ENCODE measurements at regions not wholly inside any gene's neighbourhood (a gene's known extent, or its start where the extent isn't known, plus 50 kb on each side); places are given as distances from the start of the nearest gene placed in this dataset.
"Not testable (repeated sequence)": the region's sequence is repeated elsewhere in the genome, so short reads cannot be mapped to it uniquely, and the experiment has no call there.

DNA sequence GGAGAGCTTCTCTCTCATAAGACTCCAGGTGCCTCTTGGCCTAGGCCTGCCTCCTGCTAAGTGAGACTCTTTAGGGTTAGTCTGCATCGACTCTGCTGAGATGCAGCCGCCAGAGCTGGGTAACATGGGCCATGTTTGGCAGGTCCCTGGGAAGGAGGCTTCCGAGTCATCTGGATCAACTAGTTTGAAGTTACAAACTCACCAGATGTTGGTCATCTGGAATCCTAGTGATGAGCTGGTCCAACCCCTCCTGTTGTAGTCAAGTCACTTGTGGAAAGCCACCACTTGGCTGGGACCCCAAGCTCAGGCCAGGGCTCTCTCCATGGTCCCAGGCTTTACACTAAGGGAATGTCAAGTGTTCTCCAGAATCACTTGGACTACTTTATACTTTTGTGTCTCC is 143.4 kb downstream of the ADRA2C start:
- DNase-seq; intact Hi-C loops (cut with DNase I): not testable (repeated sequence)

DNA sequence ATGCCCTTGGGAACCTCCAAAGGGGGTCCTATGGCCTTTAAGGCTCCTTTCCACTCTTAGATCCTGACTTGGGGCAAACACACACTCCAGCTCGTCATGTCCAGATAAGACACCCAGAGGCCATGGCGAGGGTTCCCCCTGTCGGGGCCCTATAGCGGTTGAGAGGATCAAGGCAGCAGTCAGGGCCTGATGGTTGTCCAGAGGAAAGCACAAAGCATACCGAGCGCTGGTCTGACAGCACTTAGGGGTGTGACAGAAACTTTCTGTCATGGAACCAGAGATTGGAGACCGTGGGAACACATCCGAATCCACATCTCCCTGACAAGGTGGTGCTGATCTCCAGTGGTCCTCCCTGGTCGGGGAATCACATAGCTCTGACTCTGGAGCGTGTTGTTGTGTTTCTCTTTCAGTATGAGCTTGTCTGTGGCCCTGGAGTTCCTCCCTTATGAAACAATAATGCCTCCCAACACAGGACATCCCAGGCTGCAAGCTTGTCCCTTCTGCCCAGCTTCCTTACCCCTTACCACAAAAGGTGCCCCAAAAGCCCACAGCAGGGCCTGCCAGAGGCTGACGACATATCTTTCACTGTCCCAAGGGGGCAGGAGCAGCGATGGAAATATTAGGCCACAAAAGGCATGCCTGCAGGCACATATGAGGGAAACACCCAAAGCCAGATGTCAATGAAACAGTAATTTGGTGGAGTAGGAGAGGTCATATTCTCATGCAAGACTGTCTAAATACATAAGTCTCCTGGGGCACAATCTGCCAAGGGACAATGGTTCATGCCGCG is 144.2 kb downstream of the ADRA2C start:
- intact Hi-C loops (cut with DNase I); DNase-seq: not testable (repeated sequence)

DNA sequence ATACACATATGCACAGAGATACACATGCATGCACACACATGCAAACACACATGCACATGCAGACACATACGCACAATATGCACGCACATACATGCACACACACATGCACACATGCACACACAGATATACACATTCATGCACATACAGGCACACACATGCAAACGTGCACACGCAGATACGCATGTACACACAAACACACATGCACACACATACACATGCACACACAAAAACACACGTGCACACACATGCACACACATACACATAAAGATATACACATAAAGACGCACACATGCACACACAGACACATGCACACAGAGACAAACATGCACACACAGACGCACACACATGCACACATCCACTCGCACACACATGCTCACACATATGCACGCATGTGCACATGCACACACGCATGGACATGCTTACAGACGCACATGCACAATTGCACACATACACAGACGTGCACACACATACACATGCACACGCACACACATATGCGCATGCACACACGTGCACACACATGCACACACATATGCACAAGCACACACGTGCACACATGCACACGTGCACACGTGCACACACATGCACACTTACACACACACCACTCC is 145.2 kb downstream of the ADRA2C start:
- DNase-seq, result no peak
- intact Hi-C loops (cut with DNase I), result no loop called here

DNA sequence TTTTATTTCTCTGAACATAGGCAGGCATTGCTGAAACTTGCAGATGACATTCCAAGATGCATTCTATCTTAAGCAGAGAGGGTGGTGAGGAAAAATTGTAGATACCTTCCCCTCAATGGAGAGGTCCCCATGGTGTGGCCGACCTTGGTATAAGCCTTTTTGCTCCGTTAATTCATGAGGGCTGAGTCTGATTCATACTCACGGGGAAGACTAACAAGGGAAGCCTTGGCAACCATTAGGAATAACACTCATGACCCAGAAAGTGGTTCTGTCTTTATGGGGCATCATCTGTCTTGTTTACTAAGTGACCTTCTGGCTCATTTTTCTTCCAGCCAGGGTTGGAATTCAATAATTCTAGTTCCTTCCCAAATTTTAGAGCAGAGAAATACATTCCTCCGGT is 148.3 kb downstream of the ADRA2C start:
- intact Hi-C loops (cut with DNase I); DNase-seq: not testable (repeated sequence)

DNA sequence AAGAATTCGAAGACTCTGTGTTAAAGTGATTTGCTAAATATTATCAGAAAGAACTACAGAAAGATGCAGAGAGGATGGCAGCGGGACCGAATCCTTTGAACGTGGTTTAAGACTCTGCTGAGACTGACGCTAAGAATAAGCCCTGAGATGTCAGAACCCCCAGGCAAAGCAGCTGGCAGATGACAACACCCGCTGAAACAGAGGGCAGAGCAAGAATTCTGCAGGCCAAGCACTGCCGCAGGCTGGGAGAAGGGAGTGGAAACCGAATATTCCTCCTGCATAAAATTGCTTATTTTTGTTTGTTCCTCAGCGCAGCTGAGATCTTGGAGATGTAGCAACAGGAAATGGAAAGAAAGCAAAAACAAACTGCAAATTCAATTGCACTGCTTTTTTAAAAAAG is 153.3 kb downstream of the ADRA2C start:
- intact Hi-C loops (cut with DNase I), result not testable (repeated sequence)

DNA sequence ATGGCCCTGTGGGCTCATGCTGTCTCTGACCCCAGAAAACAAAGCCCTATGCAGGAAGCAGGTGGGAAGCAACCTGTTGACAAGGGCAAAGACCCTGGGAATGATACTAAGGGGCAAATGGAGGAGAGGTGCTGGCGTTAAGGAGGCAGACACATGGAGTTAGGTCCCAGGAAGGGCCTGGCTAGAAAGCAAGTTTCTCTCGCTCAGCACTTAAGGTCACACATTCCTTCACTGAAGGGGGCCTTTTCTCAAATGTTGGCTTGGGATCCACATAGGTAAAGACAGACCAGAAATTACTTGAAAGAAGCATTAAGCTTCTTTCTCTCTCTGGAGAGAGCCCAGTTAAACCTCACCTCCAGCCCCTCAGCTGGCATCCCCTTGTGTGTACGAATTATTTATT is 155.7 kb downstream of the ADRA2C start:
- intact Hi-C loops (cut with DNase I); DNase-seq: not testable (repeated sequence)

More for the DNA sequence above, 153.3 kb downstream of the ADRA2C start:
- not testable (repeated sequence) for DNase-seq

DNA sequence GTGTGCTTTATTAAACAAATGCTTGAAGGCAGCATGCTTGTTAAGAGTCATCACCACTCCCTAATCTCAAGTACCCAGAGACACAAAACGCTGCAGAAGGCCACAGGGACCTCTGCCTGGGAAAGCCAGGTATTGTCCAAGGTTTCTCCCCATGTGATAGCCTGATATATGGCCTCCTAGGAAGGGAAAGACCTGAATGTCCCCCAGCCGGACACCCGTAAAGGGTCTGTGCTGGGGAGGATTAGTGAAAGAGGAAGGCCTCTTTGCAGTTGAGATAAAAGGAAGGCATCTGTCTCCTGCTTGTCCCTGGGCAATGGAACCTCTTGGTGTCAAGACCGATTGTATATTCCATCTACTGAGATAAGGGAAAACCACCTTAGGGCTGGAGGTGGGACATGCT is 159.7 kb downstream of the ADRA2C start:
- intact Hi-C loops (cut with DNase I); DNase-seq: not testable (repeated sequence)

DNA sequence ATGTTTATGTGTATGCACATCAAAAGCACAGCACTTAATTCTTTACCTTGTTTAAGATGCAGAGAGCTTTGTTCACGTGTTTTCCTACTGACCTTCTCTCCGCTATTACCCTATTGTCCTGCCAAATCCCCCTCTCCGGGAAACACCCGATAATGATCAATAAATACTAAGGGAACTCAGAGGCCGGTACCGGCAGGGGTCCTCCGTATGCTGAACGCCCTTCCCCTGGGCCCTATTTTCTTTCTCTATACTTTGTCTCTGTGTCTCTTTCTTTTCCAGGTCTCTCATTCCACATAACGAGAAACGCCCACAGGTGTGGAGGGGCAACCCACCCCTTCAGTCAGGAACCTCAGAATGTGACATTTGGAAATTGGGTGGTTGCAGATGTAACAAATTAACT is 160.1 kb downstream of the ADRA2C start:
- intact Hi-C loops (cut with DNase I), result not testable (repeated sequence)

DNA sequence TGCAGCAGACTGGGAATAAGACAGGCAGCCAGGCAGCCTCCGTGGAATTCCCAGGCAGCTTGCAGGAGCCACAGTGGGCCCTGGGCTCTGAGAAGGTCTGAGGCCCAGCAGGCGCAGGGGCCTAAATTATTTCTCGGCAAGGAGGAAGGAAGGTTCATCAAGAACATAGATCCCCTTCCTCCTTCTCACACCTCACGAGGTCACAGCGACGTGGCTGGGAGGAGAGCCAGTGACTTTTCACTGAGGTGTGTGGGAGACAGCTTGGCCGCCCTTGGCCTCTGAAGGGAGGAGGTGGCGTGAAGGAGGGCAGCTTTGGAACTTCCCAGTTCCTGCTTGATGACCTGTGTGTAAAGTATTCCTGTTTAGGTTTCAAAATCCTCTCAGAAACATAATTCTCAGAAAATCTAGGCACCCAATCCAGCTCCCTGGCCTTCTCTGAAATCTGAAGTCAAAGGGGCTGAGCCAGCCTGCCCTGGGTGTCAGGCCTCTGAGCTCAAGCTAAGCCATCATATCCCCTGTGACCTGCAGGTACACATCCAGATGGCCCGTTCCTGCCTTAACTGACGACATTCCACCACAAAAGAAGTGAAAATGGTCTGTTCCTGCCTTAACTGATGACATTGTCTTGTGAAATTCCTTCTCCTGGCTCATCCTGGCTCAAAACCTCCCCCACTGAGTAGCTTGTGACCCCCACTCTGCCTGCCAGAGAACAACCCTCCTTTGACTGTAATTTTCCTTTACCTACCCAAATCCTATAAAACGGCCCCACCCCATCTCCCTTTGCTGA is 161.0 kb downstream of the ADRA2C start:
- DNase-seq; intact Hi-C loops (cut with DNase I): not testable (repeated sequence)

More for the DNA sequence above, 160.1 kb downstream of the ADRA2C start:
- DNase-seq, result not testable (repeated sequence)

DNA sequence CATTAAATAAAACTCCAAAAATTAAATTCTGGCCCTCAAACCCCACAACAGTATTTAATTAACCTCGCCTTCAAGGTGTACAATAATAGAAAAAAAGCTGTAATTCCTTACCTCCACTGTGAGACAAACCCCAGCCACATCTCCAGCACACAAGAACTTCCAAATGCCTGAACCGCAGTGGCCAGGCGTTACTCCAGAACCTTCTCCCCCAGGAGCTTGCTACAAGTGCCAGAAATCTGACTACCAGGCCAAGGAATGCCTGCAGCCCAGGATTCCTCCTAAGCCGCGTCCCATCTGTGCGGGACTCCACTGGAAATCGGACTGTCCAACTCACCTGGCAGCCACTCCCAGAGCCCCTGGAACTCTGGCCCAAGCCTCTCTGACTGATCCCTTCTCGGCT is 163.2 kb downstream of the ADRA2C start:
- intact Hi-C loops (cut with DNase I); DNase-seq: not testable (repeated sequence)

DNA sequence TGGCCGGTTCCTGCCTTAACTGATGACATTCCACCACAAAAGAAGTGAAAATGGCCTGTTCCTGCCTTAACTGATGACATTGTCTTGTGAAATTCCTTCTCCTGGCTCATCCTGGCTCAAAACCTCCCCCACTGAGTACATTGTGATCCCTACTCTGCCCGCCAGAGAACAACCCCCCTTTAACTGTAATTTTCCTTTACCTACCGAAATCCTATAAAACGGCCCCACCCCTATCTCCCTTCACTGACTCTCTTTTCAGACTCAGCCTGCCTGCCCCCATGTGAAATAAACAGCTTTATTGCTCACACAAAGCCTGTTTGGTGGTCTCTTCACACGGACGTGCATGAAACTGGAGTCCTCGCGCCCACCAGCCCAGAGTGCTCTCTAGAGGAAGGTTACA is 166.5 kb downstream of the ADRA2C start:
- DNase-seq; intact Hi-C loops (cut with DNase I): not testable (repeated sequence)

DNA sequence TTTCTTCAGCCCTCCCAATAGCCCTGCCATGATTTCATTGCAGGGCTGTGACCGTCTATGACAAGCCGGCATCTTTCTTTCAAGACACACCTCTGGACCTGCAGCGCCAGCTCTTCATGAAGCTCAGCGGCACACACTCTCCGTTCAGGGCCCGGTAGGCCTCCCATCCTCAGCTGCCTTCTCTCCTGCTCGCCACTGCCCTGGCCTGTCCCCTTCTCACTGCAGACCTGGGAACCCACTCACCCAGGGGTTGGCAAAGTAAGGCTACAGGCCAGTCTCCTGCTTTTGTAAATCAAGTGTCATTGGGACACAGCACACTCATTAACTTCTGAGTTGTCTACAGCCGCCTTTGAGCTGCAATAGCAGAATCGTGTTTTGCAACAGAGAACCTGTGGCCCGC is 169.2 kb downstream of the ADRA2C start:
- intact Hi-C loops (cut with DNase I); DNase-seq: not testable (repeated sequence)

DNA sequence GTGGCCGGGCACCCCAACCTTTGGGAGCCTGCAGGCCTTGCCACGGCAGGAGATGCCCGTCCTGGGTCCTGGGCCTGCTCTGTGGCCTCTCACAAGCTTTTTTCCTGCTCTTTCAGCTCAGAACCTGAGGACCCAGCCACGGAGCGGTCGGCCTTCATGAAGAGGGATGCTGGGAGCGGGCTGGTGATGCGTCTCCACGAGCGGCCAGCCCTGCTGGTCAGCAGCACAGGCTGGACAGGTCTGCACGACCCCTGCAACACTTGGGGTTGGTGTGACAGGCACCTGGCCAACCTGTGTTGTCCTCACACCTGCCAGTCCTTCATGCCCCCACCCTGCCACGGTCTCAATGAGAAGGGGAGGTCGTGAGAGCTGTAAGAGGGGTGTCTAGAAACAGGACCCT is 170.0 kb downstream of the ADRA2C start:
- DNase-seq, result no peak
- intact Hi-C loops (cut with DNase I), result no loop called here

DNA sequence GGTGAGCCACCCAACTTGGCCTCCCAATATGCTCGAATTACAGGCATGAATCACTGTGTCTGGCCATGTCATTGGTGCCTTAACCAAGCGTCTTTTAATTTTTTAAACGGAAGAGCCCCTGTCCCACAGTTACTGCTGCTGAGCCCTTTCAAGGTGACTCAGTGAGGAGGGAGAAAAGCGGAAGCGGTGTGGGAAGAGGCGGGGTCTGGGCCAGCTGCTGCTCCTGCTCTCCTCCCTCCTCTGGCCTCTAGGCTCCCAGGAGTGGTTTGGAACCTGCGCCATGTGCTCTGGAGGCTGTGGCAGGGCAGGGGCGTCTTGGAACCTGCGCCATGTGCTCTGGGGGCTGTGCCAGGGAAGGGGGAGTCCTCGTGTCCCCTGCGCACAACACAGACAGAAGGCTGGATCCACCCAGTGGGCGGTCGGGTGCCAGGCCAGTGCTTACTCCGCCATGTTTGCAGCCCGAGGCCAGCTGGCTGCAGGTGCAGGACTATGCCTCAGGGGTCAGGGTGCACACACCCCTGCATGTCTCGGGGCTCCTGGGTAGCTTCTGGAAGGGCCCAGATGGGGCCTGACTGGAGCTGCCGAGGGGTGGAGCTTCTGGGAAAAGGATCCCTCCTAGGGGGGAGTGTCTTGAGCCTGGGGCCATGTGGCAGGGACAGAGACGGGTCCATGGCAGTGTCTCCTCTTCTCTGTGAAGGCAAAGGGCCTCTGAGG is 171.8 kb downstream of the ADRA2C start:
- intact Hi-C loops (cut with DNase I), result not testable (repeated sequence)
- peak in 1 of 10 donors; percentile 21 for DNase-seq

DNA sequence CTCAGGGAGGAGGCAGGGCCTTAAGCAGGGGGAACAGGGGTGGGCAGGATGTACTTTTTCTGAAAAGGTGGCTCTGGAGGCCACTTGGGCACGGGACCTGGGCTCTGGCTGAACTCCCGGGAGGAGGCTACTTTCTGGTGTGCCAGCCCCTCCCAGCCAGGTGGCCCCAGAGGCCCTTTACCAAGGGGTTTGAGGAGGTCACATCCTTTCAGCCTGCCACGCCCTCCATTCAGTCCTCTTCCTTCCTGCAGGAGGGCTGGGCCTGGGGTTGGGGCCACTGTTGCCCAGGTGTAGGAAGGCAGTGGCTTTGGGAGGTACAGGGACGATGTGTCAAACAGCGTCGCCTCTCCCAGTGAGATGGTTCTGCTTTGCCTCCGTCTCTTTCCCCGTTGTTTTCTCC is 172.5 kb downstream of the ADRA2C start:
- intact Hi-C loops (cut with DNase I), result not testable (repeated sequence)
- DNase-seq, result peak in 1 of 10 donors; percentile 24

DNA sequence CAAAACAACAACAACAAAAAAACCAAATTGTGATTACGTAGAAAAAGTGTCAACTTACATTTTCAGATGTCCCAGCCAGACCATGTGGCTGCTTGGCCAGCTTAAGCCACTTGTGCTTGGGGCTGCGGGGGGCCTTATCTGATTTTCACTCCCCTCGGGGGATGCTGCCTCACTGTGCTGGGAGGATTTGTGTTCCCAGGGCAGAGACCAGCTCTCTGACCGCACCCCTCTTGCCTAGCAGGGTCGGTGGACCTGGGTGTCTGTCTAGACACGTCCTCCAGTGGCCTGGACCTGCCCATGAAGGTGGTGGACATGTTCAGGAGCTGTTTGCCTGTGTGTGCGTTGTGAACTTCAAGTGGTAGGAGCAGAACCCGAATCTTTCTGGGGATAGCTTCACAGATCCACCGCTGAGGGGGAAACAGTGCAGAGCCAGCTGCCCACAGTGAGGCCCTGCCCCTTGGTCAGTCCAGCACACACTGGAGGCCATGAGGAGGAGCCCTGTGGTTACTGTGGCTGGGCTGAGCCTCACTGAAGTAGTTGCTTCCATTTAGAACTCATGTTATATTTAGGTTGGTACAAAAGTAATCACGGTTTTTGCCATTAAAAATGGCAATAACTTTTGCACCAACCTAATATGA is 173.9 kb downstream of the ADRA2C start:
- peak in 1 of 10 donors; percentile 50 for DNase-seq
- intact Hi-C loops (cut with DNase I), result not testable (repeated sequence)

DNA sequence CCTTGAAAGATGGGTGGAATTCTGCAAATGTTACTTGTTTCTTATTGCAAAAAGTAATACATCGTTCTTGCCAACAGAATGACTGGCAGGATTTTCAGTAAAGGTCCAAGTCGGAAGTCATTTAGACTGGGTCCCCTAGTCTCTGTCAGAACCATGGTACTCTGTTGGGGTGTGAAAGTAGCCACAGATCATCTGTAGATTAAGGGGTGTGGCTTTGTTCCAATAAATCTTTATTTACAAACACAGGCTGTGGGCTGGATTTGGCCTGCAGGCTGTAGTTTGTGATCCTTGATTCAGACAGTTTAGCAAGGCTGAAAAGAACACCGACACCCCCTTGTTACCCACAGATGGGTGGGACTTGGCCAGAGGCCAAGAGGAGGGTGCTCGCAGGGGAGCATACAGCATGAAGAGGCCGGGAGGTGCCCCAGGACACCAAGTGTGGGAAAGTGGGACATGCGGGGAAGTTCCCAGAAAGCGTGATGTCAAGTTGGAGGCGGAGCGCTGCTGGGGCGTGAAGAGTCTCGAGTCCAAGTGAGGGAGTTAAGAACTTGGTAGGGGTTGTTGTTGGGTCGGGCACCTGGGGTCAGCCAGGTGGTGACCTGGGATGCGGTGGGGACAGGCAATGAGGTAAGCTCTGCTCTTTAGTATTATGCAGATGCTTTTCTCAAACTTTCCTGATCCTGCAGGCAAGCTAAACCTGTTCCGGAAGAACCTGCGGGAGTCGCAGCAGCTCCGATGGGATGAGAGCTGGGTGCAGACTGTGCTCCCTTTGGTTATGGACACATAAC is 175.7 kb downstream of the ADRA2C start:
- peak in 1 of 10 donors; percentile 13 for DNase-seq
- intact Hi-C loops (cut with DNase I), result not testable (repeated sequence)

DNA sequence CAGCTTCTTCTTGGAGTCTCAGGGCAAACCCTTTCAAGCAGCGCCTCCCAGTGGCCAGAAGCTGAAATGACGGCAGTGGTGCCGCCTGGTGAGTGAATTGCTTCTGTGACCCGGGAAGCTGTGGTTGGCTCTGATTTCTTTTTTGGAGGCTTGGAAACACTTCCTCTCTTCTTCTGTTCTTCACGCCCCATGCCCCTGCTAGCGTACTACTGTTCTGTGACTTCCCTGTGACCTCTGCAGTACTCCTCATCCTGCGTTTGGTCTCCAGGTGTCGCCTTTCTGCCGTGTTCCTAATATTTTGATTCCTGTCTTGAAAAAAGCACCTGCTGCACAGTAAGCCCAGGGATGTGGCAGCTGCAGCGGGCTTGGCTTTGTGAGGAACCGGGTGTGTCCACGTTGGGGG is 176.4 kb downstream of the ADRA2C start:
- peak in 9 of 10 donors; percentile 57 to 94 (median 64) for DNase-seq

DNA sequence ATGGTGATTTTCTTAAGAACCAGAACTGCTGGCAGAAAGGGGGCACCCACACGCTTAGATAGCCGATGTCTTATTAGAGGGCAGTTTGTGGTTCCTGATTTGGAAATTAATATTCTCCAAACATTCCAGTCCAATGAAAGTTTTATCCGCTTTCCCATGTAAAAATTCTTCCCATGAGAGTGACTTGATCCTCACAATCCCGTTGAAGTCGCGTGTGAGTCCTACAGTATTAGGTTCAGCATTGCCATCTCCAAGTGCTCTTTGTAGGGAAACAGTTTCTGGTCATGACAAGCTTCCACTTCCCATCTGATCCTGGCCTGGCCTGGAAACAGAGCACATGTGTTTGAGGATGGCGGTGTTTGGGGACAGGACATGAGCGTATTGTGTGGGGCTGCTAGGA is 176.9 kb downstream of the ADRA2C start:
- intact Hi-C loops (cut with DNase I), result not testable (repeated sequence)

More for the DNA sequence above, 176.4 kb downstream of the ADRA2C start:
- intact Hi-C loops (cut with DNase I), result not testable (repeated sequence)

More for the DNA sequence above, 176.9 kb downstream of the ADRA2C start:
- not testable (repeated sequence) for DNase-seq
